Fibroblast of lung (primary cell): ENCODE measurements at regions not wholly inside any gene's neighbourhood (a gene's known extent, or its start where the extent isn't known, plus 50 kb on each side); places are given as distances from the start of the nearest gene placed in this dataset.

ENCODE experiments used
- DNase-seq, 2 donors: peaks; one replicate each; pipeline versions ENCODE4 v3.0.0 to v3.0.0-alpha.2; 2010; ENCODE audit warnings: low read depth in 2 of 2
- H2AFZ ChIP-seq: 2 replicates; pipeline ENCODE4 v1.5.1; 2012; ENCODE audit warnings: low read length, control low read depth, inconsistent platforms
- H3K27ac ChIP-seq: 2 replicates; pipeline ENCODE4 v1.5.1; 2011; ENCODE audit warnings: low read length, control low read depth; ENCODE audit not compliant: insufficient read depth
- H3K27me3 ChIP-seq: 2 replicates; pipeline ENCODE4 v1.5.1; 2011; ENCODE audit warnings: mild to moderate bottlenecking, low read length; ENCODE audit not compliant: control insufficient read depth, insufficient read depth
- H3K36me3 ChIP-seq: 2 replicates; pipeline ENCODE4 v1.5.1; 2011; ENCODE audit warnings: low read length; ENCODE audit not compliant: control insufficient read depth, insufficient read depth
- H3K4me1 ChIP-seq: 2 replicates; pipeline ENCODE4 v1.5.1; 2011; ENCODE audit warnings: low read length; ENCODE audit not compliant: control insufficient read depth, insufficient read depth; ENCODE audit errors: extremely low read depth
- H3K4me2 ChIP-seq: 2 replicates; pipeline ENCODE4 v1.5.1; 2011; ENCODE audit warnings: low read length, control low read depth; ENCODE audit not compliant: insufficient read depth; ENCODE audit errors: extremely low read depth
- H3K4me3 ChIP-seq, 4 experiments: fragments of 200-600 bp in 1 of 4; sonication (generic) in 1 of 4; replicated peaks in 1 of 4; 2 replicates each; pipeline ENCODE4 v1.5.1; 2011 to 2016; ENCODE audit warnings: low read length in 4 of 4, low read depth in 3 of 4, mild to moderate bottlenecking in 3 of 4, control low read depth in 2 of 4, inconsistent platforms in 1 of 4, mixed read lengths in 1 of 4; ENCODE audit not compliant: insufficient read depth in 1 of 4; ENCODE audit errors: control extremely low read depth in 1 of 4
- H3K79me2 ChIP-seq: 2 replicates; pipeline ENCODE4 v1.5.1; 2012; ENCODE audit warnings: mild to moderate bottlenecking, low read length, inconsistent platforms; ENCODE audit not compliant: control insufficient read depth, insufficient read depth
- H3K9ac ChIP-seq: 2 replicates; pipeline ENCODE4 v1.5.1; 2011; ENCODE audit warnings: mild to moderate bottlenecking, low read length, control low read depth; ENCODE audit not compliant: insufficient read depth
- H3K9me3 ChIP-seq: 2 replicates; pipeline ENCODE4 v1.5.1; 2012; ENCODE audit warnings: low read depth, low read length; ENCODE audit not compliant: control insufficient read depth, insufficient read depth
- H4K20me1 ChIP-seq: 2 replicates; pipeline ENCODE4 v1.5.1; 2011; ENCODE audit warnings: low read length; ENCODE audit not compliant: control insufficient read depth, insufficient read depth; ENCODE audit errors: extremely low read depth
- EZH2 ChIP-seq: IDR thresholded peaks from 2 replicates; pipeline ENCODE4 v1.5.1; 2012; ENCODE audit warnings: low read length, control low read depth, mild to moderate bottlenecking; ENCODE audit errors: missing control alignments
- TF ChIP-seq, protein P1 (sequence below), 2 donors: IDR thresholded peaks in 1 of 2; conservative IDR thresholded peaks in 1 of 2; 1 replicate in 1 of 2; 2 replicates in 1 of 2; pipeline ENCODE4 v1.5.1; 2011 to 2012; ENCODE audit warnings: low read length in 2 of 2, control low read depth in 1 of 2, inconsistent platforms in 1 of 2, low read depth in 1 of 2, mild to moderate bottlenecking in 1 of 2

DNA sequence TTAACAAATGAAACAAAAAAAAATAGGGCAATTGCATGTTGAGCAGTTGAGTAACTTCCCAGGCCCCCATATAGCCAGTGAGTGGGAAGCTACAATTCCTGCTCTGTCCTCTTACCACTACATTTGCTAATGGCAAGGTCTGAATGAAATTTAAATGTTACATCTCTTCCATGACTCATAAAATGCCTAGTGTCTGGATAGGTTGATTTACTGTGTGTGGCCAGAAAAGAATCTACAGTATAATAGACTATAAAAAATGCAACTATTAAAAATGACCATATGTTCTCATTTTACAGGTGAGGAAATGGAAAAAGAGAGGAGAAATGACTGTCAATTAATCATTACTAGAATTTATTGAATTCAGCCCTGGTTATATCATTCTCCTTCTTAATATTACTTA, 1199.3 kb downstream of the CDH11 start:
- Histone ChIP-seq H3K79me2 (no peaks in the 10 kb centered on the region), H3K27ac (no peak overlapping the region), H3K4me2 (no peak overlapping the region), H2AFZ (no peak overlapping the region), H3K36me3 (no peaks in the 10 kb centered on the region), H3K4me3 (no peak overlapping the region), H3K9ac (no peak overlapping the region), H3K4me1 (no peaks in the 10 kb centered on the region), H3K9me3 (no peaks in the 10 kb centered on the region), H4K20me1 (no peaks in the 10 kb centered on the region), H3K27me3 (no peaks in the 10 kb centered on the region)
- DNase-seq = peak in 1 of 2 donors; percentile 77
- TF ChIP-seq, protein P1, sequence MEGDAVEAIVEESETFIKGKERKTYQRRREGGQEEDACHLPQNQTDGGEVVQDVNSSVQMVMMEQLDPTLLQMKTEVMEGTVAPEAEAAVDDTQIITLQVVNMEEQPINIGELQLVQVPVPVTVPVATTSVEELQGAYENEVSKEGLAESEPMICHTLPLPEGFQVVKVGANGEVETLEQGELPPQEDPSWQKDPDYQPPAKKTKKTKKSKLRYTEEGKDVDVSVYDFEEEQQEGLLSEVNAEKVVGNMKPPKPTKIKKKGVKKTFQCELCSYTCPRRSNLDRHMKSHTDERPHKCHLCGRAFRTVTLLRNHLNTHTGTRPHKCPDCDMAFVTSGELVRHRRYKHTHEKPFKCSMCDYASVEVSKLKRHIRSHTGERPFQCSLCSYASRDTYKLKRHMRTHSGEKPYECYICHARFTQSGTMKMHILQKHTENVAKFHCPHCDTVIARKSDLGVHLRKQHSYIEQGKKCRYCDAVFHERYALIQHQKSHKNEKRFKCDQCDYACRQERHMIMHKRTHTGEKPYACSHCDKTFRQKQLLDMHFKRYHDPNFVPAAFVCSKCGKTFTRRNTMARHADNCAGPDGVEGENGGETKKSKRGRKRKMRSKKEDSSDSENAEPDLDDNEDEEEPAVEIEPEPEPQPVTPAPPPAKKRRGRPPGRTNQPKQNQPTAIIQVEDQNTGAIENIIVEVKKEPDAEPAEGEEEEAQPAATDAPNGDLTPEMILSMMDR (conservative IDR thresholded peaks at IDR 0.05 in 1 of 2, IDR thresholded peaks at IDR 0.05 in 1 of 2; ENCODE audit: low read depth in 1 of 2, low read length in 2 of 2) = no peak
- TF ChIP-seq EZH2 = no peak

DNA sequence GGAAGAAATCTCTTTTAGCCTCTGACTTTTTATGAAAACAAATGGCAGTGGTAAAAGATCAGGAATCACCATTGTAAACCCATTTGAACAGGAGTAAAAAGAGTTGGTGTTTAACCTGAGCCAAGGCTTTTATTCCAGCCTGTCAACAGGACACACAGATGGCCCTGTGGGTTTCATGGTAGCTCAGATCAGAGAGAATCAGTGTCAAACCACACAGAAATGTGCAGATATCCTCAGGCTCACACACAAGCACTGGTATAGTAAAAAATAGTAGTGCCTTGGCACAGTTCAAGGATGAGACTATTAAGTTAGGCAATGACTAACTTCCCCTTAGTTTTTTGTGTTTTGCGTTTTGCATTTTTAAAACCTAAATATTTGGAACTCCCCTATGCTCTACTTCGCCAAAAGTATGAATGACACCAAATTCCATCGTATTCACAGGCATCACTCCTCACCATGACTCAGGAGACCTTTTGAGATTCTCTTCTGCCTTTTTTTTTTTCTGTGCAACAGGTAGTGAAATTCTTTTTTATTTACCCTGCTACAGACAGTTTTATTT, 1200.0 kb downstream of the CDH11 start:
- DNase-seq = peak in 1 of 2 donors; percentile 40
- no peak overlapping the region for H3K4me2 ChIP-seq

DNA sequence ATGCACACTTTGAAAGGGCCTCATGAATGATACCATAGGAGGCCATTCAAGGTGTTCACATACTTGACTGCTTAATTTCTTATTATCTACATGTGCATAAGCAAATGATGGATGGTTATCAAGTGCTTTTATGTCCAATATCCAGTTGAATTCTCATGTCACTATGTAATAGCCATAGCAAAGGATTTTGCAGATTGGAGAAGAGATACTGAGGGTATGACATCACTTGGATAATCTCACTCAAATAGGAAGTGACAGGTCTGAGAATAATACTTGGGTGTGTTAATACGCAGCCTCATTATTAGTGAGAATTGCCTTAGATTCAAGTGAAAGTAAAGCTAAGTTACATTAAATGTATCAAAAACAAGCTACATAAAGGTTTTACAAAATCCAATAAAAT, 1208.6 kb downstream of the CDH11 start:
- DNase-seq = no peak
- Histone ChIP-seq H3K27ac (no peak overlapping the region), H3K36me3 (no peaks in the 10 kb centered on the region), H2AFZ (no peak overlapping the region), H3K9ac (no peak overlapping the region), H3K4me1 (no peaks in the 10 kb centered on the region), H3K27me3 (no peaks in the 10 kb centered on the region), H4K20me1 (no peaks in the 10 kb centered on the region), H3K4me3 (no peak overlapping the region), H3K79me2 (no peaks in the 10 kb centered on the region), H3K9me3 (no peaks in the 10 kb centered on the region), H3K4me2 (no peak overlapping the region)
- TF ChIP-seq EZH2 = no peak
- TF ChIP-seq, protein P1 (conservative IDR thresholded peaks at IDR 0.05 in 1 of 2, IDR thresholded peaks at IDR 0.05 in 1 of 2; ENCODE audit: low read depth in 1 of 2, low read length in 2 of 2) = no peak

More for the DNA sequence above, 1200.0 kb downstream of the CDH11 start:
- Histone ChIP-seq H3K9me3 (no peaks in the 10 kb centered on the region), H3K36me3 (no peaks in the 10 kb centered on the region), H3K27ac (no peak overlapping the region), H3K27me3 (no peaks in the 10 kb centered on the region), H3K9ac (no peak overlapping the region), H3K4me1 (no peaks in the 10 kb centered on the region), H2AFZ (no peak overlapping the region), H3K4me3 (no peak overlapping the region), H4K20me1 (no peaks in the 10 kb centered on the region), H3K79me2 (no peaks in the 10 kb centered on the region)
- TF ChIP-seq EZH2 = no peak
- TF ChIP-seq, protein P1 (conservative IDR thresholded peaks at IDR 0.05 in 1 of 2, IDR thresholded peaks at IDR 0.05 in 1 of 2; ENCODE audit: low read depth in 1 of 2, low read length in 2 of 2) = no peak
